AG08396 (cell line): ENCODE measurements at regions not wholly inside any gene's neighbourhood (a gene's known extent, or its start where the extent isn't known, plus 50 kb on each side); places are given as distances from the start of the nearest gene placed in this dataset.
"Not testable (repeated sequence)": the region's sequence is repeated elsewhere in the genome, so short reads cannot be mapped to it uniquely, and the experiment has no call there.

Experiments used
- DNase-seq: peaks from one replicate; pipeline ENCODE4 v3.0.0; 2012; ENCODE audit warnings: low spot score, mixed read lengths

- DNase-seq = no peak
Observed at GRCh38 chr2:205865056-205865455, 182.8 kb downstream of the NRP2 start.

DNA sequence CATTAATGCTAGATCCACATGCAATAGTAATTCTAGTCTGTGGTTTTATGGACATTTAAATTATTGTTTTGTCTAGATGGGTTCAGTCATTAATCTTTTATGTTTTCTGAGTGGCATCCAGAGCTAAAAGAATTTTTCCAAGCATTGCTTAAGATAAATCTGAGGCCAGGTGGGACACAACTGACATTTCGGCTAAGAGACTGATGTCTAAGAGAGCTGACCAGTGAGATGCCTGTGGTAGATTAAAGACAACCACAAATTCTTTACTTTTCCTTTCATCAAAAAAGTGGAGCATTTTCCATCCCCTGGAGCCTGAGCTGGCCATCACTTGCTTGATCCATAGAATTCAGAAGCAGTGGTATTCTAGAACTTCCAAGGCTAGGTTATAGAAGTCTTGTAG lies 182.2 kb downstream of the NRP2 start:
- no peak for DNase-seq

GRCh38 chr2:205862761-205863160 lies 180.5 kb downstream of the NRP2 start:
- DNase-seq = not testable (repeated sequence)

- no peak for DNase-seq
Observed at GRCh38 chr2:205860885-205861284, 178.6 kb downstream of the NRP2 start.

GRCh38 chr2:205860181-205860580 lies 177.9 kb downstream of the NRP2 start:
- DNase-seq = no peak

DNA sequence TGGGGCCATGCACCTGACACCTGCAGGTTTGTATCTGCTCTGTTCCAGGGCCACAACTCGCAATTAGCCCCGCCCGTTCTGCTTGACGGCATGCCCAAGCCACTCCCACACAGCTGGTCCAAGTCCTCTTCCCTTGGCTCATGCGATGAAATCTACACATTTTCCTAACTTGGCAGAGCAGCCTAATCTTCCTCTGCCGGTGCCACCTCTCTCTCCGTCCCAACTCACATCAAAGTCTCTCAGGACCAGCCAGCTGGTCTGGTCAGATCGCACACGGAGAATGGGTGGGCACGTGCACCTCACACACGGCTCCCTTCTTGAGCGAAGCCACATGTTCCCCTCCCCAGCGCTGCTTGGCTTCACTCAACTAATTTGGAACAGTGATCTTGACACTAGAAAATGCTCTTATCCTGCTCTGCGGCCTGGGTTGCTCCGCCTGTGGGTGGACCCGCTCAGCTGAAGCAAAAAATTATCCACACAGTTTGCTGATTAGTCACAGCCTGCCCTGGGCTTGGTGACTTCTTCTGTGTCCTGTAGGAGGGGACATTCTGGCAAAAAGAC lies 176.7 kb downstream of the NRP2 start:
- peak; percentile 63 for DNase-seq

DNA sequence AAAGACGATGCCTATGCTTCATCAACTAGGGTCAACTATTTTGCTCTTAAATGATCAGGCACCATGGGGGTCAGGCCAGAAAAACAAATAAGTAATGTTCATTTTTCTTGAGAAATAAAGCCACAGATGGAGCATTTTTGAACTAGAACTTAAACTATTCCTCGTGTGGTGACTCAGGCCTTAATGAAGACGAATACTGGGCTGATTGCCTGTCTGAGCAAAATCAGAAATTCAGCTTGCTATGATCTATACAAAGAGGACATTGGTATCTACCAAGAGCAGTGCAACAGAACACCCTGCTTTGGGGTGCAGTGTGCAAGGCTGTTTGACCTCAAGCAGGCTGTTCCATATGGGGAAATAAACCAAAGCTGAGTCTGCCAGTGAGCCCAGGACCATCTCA lies 176.0 kb downstream of the NRP2 start:
- no peak for DNase-seq

DNA sequence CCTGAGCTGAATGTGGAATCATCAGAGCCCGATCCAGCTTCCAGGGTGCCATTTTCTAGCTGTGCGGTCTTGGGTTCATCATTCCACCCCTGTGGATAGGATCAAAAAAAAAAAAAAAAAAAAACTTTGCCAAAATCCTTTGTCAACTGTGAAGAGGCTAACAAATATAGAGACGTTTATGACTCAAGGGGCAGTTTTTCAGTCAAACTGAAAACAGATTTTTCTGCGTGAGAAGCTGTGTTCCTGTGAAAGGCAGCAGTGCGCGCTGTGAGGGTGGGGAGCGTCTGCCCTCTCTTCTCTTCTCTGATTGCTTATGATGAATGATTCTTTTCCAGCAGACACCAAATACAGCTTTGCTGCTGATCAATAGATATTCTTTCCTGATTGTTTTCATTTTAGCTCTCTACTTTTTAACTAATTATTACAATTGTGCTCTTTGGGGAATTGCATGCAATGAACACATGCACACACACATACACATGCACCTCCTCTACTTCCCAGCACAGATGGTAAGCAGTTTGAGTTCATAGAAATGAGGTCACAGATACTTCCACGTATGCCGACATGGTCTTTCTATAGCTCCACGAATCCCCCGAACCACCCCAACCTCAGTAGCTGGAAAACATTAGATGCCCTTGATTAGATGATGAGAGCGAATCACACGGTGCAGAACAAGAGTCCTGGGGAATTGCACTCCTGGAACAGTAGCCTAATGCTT lies 175.4 kb downstream of the NRP2 start:
- DNase-seq = no peak

DNA sequence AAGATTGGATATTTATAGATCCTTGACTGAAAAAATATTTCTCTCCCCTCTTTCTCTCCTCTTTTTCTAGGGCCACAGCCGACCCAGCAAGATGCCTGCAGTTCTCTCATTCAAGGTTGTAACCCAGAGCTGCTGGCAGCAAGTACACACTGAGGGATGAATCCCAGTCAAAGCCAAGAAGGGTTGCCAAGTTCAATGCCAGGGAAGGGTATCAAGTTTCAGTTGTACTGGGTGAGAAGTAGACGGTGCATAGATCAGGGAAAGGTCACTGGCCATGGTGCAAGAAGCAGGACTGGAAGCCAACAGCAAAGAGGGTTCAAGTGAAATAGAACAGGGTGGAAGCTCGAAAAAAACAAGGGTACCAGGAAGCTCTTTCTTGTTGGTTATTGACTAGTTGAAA lies 170.2 kb downstream of the NRP2 start:
- no peak for DNase-seq

DNA sequence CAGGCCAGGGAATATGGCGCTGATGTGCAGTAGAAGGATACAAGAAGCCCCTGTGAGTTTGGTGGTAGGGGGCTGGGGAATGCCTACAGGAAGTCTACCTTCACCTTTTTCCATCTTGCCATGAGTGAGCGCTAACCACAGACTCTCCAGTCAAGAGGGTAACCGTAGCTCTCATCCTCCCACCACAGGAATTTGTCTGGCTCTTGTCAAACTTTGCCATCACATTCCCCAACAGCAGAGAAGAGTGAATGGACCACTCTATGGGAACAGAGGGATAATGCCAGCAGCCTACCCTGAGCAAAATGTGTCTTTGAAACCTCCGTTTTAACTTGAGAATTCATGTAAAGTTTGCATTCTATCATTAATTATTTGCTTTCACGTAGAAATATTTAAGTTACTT lies 168.3 kb downstream of the NRP2 start:
- DNase-seq = no peak

- no peak for DNase-seq
Observed at GRCh38 chr2:205850132-205850531, 167.8 kb downstream of the NRP2 start.

DNA sequence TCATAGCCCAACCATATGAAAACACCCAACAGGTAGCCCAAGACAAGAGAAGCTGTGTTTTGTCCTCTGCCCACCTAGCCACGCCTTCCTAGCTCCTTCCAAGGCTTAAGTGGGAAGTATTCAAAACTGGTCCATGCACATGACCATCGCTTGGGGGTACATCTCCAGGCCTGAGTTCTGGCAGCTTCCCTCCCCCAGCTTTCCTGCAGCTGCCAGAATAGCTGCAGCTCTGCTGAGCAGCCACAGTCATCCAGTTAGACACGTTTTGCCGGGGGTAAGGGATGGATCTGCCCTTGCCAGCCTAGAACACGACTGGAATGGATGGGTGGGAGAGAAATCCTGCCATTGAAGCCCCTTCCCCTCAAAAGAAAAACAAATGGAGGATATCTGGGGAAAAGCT lies 166.8 kb downstream of the NRP2 start:
- DNase-seq = no peak

GRCh38 chr2:205848601-205849000 lies 166.3 kb downstream of the NRP2 start:
- DNase-seq = peak; percentile 43
